Fibroblast of lung (primary cell): ENCODE measurements at regions not wholly inside any gene's neighbourhood (a gene's known extent, or its start where the extent isn't known, plus 50 kb on each side); places are given as distances from the start of the nearest gene placed in this dataset.

ENCODE experiments used
- DNase-seq, 2 donors: peaks; one replicate each; pipeline versions ENCODE4 v3.0.0 to v3.0.0-alpha.2; 2010; ENCODE audit warnings: low read depth in 2 of 2
- H2AFZ ChIP-seq: 2 replicates; pipeline ENCODE4 v1.5.1; 2012; ENCODE audit warnings: low read length, control low read depth, inconsistent platforms
- H3K27ac ChIP-seq: 2 replicates; pipeline ENCODE4 v1.5.1; 2011; ENCODE audit warnings: low read length, control low read depth; ENCODE audit not compliant: insufficient read depth
- H3K27me3 ChIP-seq: 2 replicates; pipeline ENCODE4 v1.5.1; 2011; ENCODE audit warnings: mild to moderate bottlenecking, low read length; ENCODE audit not compliant: control insufficient read depth, insufficient read depth
- H3K36me3 ChIP-seq: 2 replicates; pipeline ENCODE4 v1.5.1; 2011; ENCODE audit warnings: low read length; ENCODE audit not compliant: control insufficient read depth, insufficient read depth
- H3K4me1 ChIP-seq: 2 replicates; pipeline ENCODE4 v1.5.1; 2011; ENCODE audit warnings: low read length; ENCODE audit not compliant: control insufficient read depth, insufficient read depth; ENCODE audit errors: extremely low read depth
- H3K4me2 ChIP-seq: 2 replicates; pipeline ENCODE4 v1.5.1; 2011; ENCODE audit warnings: low read length, control low read depth; ENCODE audit not compliant: insufficient read depth; ENCODE audit errors: extremely low read depth
- H3K4me3 ChIP-seq, 4 experiments: fragments of 200-600 bp in 1 of 4; sonication (generic) in 1 of 4; replicated peaks in 1 of 4; 2 replicates each; pipeline ENCODE4 v1.5.1; 2011 to 2016; ENCODE audit warnings: low read length in 4 of 4, low read depth in 3 of 4, mild to moderate bottlenecking in 3 of 4, control low read depth in 2 of 4, inconsistent platforms in 1 of 4, mixed read lengths in 1 of 4; ENCODE audit not compliant: insufficient read depth in 1 of 4; ENCODE audit errors: control extremely low read depth in 1 of 4
- H3K79me2 ChIP-seq: 2 replicates; pipeline ENCODE4 v1.5.1; 2012; ENCODE audit warnings: mild to moderate bottlenecking, low read length, inconsistent platforms; ENCODE audit not compliant: control insufficient read depth, insufficient read depth
- H3K9ac ChIP-seq: 2 replicates; pipeline ENCODE4 v1.5.1; 2011; ENCODE audit warnings: mild to moderate bottlenecking, low read length, control low read depth; ENCODE audit not compliant: insufficient read depth
- H3K9me3 ChIP-seq: 2 replicates; pipeline ENCODE4 v1.5.1; 2012; ENCODE audit warnings: low read depth, low read length; ENCODE audit not compliant: control insufficient read depth, insufficient read depth
- H4K20me1 ChIP-seq: 2 replicates; pipeline ENCODE4 v1.5.1; 2011; ENCODE audit warnings: low read length; ENCODE audit not compliant: control insufficient read depth, insufficient read depth; ENCODE audit errors: extremely low read depth
- EZH2 ChIP-seq: IDR thresholded peaks from 2 replicates; pipeline ENCODE4 v1.5.1; 2012; ENCODE audit warnings: low read length, control low read depth, mild to moderate bottlenecking; ENCODE audit errors: missing control alignments
- TF ChIP-seq, protein P1 (sequence below), 2 donors: IDR thresholded peaks in 1 of 2; conservative IDR thresholded peaks in 1 of 2; 1 replicate in 1 of 2; 2 replicates in 1 of 2; pipeline ENCODE4 v1.5.1; 2011 to 2012; ENCODE audit warnings: low read length in 2 of 2, control low read depth in 1 of 2, inconsistent platforms in 1 of 2, low read depth in 1 of 2, mild to moderate bottlenecking in 1 of 2

DNA sequence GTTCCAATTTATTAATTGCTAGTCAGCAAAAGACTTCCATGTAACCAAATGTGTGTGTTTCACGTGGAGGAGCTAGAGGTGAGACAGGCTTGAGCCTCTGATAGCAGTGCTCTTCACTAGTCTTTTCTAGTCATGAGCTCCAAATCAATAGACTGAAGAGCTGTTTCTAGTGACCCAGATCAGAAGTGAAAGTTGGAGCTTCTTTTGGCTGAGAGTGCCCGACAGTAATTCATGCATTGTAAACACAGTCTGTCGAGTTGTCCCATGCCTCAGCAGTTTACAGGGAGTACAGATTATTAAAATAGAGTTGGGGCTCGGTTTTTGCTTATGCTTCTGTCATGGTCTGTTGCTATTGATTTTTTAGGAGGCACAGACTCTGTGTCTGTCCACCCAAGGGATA, 793.1 kb downstream of the DTWD2 start:
- no peaks in the 10 kb centered on the region for H3K27me3 ChIP-seq
- no peaks in the 10 kb centered on the region for H3K36me3 ChIP-seq
- TF ChIP-seq, protein P1, sequence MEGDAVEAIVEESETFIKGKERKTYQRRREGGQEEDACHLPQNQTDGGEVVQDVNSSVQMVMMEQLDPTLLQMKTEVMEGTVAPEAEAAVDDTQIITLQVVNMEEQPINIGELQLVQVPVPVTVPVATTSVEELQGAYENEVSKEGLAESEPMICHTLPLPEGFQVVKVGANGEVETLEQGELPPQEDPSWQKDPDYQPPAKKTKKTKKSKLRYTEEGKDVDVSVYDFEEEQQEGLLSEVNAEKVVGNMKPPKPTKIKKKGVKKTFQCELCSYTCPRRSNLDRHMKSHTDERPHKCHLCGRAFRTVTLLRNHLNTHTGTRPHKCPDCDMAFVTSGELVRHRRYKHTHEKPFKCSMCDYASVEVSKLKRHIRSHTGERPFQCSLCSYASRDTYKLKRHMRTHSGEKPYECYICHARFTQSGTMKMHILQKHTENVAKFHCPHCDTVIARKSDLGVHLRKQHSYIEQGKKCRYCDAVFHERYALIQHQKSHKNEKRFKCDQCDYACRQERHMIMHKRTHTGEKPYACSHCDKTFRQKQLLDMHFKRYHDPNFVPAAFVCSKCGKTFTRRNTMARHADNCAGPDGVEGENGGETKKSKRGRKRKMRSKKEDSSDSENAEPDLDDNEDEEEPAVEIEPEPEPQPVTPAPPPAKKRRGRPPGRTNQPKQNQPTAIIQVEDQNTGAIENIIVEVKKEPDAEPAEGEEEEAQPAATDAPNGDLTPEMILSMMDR (conservative IDR thresholded peaks at IDR 0.05 in 1 of 2, IDR thresholded peaks at IDR 0.05 in 1 of 2; ENCODE audit: low read depth in 1 of 2, low read length in 2 of 2), result no peak
- TF ChIP-seq EZH2, result no peak
- H3K9me3 ChIP-seq, result no peaks in the 10 kb centered on the region
- no peak overlapping the region for H3K27ac ChIP-seq
- no peaks in the 10 kb centered on the region for H3K4me1 ChIP-seq
- DNase-seq, result peak in 1 of 2 donors; percentile 5
- H3K4me3 ChIP-seq, result no peak overlapping the region
- H3K4me2 ChIP-seq, result no peak overlapping the region
- no peak overlapping the region for H3K9ac ChIP-seq
- H4K20me1 ChIP-seq, result no peaks in the 10 kb centered on the region
- no peak overlapping the region for H2AFZ ChIP-seq
- no peaks in the 10 kb centered on the region for H3K79me2 ChIP-seq

DNA sequence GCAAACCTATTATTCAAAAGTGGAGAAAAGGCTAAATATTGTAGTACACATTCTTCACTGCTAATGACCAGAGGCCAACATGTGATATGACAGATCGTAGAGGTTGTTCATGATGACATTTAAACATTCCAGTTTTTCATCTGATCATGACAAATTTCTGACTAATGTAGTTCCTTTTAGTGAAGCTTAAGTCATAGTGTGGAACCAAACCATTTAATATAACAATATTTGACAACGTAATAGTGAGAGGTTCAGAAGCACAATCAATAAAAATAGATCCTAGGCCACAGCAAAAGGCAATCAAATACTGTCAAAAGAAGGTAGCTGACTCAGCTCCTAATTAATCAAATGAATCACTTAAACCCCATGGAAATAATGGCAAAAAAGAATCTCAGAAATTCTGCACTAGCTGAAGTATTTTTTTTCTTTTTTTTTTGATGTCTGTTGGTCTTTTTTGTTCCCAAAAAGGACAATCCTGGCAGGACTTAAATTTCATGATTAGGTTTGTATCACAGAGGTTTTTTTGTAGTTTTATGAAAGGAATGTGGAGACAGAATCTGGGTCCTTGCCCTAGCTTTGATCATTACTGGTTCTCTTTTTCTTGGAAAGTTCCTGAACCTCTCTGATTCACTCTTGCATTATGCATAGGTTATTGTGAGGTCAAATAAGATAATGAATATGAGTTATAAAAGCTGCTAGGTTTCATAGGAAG, 795.0 kb downstream of the DTWD2 start:
- no peaks in the 10 kb centered on the region for H3K9me3 ChIP-seq
- H3K9ac ChIP-seq, result no peak overlapping the region
- TF ChIP-seq, protein P1 (conservative IDR thresholded peaks at IDR 0.05 in 1 of 2, IDR thresholded peaks at IDR 0.05 in 1 of 2; ENCODE audit: low read depth in 1 of 2, low read length in 2 of 2), result no peak
- no peaks in the 10 kb centered on the region for H3K27me3 ChIP-seq
- H3K4me3 ChIP-seq, result no peak overlapping the region
- H3K79me2 ChIP-seq, result no peaks in the 10 kb centered on the region
- H3K4me2 ChIP-seq, result no peak overlapping the region
- H3K27ac ChIP-seq, result no peak overlapping the region
- H3K4me1 ChIP-seq, result no peaks in the 10 kb centered on the region
- no peak overlapping the region for H2AFZ ChIP-seq
- H3K36me3 ChIP-seq, result no peaks in the 10 kb centered on the region
- peak in 1 of 2 donors; percentile 9 for DNase-seq
- H4K20me1 ChIP-seq, result no peaks in the 10 kb centered on the region

DNA sequence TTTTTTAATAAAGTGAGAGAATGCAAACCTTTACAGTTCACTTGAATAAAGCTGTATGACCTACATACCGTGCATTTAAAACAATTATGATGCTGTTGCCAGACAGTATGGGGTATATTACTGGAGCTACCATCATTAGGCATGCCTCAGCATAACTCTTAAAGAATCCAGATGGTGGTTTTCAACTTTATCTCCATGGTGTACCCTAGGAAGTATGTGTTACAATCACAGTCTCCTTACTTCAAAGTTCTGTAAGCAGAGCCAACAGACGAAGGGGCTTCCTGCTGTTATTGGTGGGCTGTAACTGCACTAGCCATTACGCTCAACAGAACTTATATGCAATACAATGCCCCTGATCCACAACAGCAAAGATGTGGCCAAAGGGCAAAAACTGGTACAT, 803.3 kb downstream of the DTWD2 start:
- H3K4me1 ChIP-seq, result no peaks in the 10 kb centered on the region
- H3K27me3 ChIP-seq, result no peaks in the 10 kb centered on the region
- peak; percentile 2 to 4 for DNase-seq
- TF ChIP-seq, protein P1 (conservative IDR thresholded peaks at IDR 0.05 in 1 of 2, IDR thresholded peaks at IDR 0.05 in 1 of 2; ENCODE audit: low read depth in 1 of 2, low read length in 2 of 2), result no peak
- no peak for TF ChIP-seq EZH2
- H3K4me3 ChIP-seq, result no peak overlapping the region
- H3K9me3 ChIP-seq, result no peaks in the 10 kb centered on the region
- no peak overlapping the region for H3K27ac ChIP-seq
- no peaks in the 10 kb centered on the region for H3K79me2 ChIP-seq
- H3K9ac ChIP-seq, result no peak overlapping the region
- no peaks in the 10 kb centered on the region for H4K20me1 ChIP-seq
- H2AFZ ChIP-seq, result no peak overlapping the region
- H3K4me2 ChIP-seq, result no peak overlapping the region
- H3K36me3 ChIP-seq, result no peaks in the 10 kb centered on the region
